Skeletal muscle satellite cell (primary cell): ENCODE measurements at regions not wholly inside any gene's neighbourhood (a gene's known extent, or its start where the extent isn't known, plus 50 kb on each side); places are given as distances from the start of the nearest gene placed in this dataset.

ENCODE experiments used
- H3K27me3 ChIP-seq: 2 replicates; pipeline ENCODE4 v1.7.0; 2013; ENCODE audit warnings: low read length; ENCODE audit not compliant: control insufficient read depth, insufficient read depth
- H3K36me3 ChIP-seq: 2 replicates; pipeline ENCODE4 v1.7.0; 2013; ENCODE audit warnings: mild to moderate bottlenecking, control low read depth, low read length; ENCODE audit not compliant: insufficient read depth
- H3K4me1 ChIP-seq: 2 replicates; pipeline ENCODE4 v1.7.0; 2013; ENCODE audit warnings: low read length; ENCODE audit not compliant: control insufficient read depth, insufficient read depth
- H3K4me2 ChIP-seq: 2 replicates; pipeline ENCODE4 v1.7.0; 2013; ENCODE audit warnings: mild to moderate bottlenecking, low read length
- H3K4me3 ChIP-seq: 2 replicates; pipeline ENCODE4 v1.7.0; 2013; ENCODE audit warnings: low read length
- H3K9ac ChIP-seq: 2 replicates; pipeline ENCODE4 v1.7.0; 2013; ENCODE audit warnings: mild to moderate bottlenecking, low read depth, low read length, moderate library complexity
- H3K9me3 ChIP-seq: replicated peaks from 2 replicates; pipeline ENCODE4 v1.7.0; 2013; ENCODE audit warnings: mild to moderate bottlenecking, control low read depth, low read length

- H3K4me3 ChIP-seq: no peak overlapping the region
- H3K9ac ChIP-seq: no peak overlapping the region
- H3K4me1 ChIP-seq: no peaks in the 10 kb centered on the region
- H3K4me2 ChIP-seq: no peak overlapping the region
- no peaks in the 10 kb centered on the region for H3K9me3 ChIP-seq
- no peaks in the 10 kb centered on the region for H3K36me3 ChIP-seq
- no peaks in the 10 kb centered on the region for H3K27me3 ChIP-seq
Observed at GRCh38 chr2:150008901-150009300, 421.3 kb upstream of the MMADHC start.

- no peaks in the 10 kb centered on the region for H3K9me3 ChIP-seq
- no peaks in the 10 kb centered on the region for H3K27me3 ChIP-seq
- no peak overlapping the region for H3K4me2 ChIP-seq
- no peak overlapping the region for H3K4me3 ChIP-seq
- H3K4me1 ChIP-seq: no peaks in the 10 kb centered on the region
- no peaks in the 10 kb centered on the region for H3K36me3 ChIP-seq
- no peak overlapping the region for H3K9ac ChIP-seq
Observed at GRCh38 chr2:150007815-150008430, 420.3 kb upstream of the MMADHC start.

GRCh38 chr2:150006591-150006990 is 419.0 kb upstream of the MMADHC start:
- Histone ChIP-seq H3K9me3 (no peaks in the 10 kb centered on the region), H3K9ac (no peak overlapping the region), H3K4me2 (no peak overlapping the region), H3K27me3 (no peaks in the 10 kb centered on the region), H3K36me3 (no peaks in the 10 kb centered on the region), H3K4me3 (no peak overlapping the region), H3K4me1 (no peaks in the 10 kb centered on the region)

GRCh38 chr2:150003544-150003943 is 416.0 kb upstream of the MMADHC start:
- Histone ChIP-seq H3K9ac (no peak overlapping the region), H3K4me1 (no peaks in the 10 kb centered on the region), H3K9me3 (no peaks in the 10 kb centered on the region), H3K4me2 (no peak overlapping the region), H3K4me3 (no peak overlapping the region), H3K27me3 (no peaks in the 10 kb centered on the region), H3K36me3 (no peaks in the 10 kb centered on the region)

- H3K4me1 ChIP-seq: no peaks in the 10 kb centered on the region
- H3K9me3 ChIP-seq: no peaks in the 10 kb centered on the region
- no peaks in the 10 kb centered on the region for H3K27me3 ChIP-seq
- no peak overlapping the region for H3K4me2 ChIP-seq
- H3K9ac ChIP-seq: no peak overlapping the region
- H3K36me3 ChIP-seq: no peaks in the 10 kb centered on the region
- no peak overlapping the region for H3K4me3 ChIP-seq
Observed at GRCh38 chr2:150001788-150002187, 414.2 kb upstream of the MMADHC start.

- H3K4me1 ChIP-seq: peaks cover 12% of the 10 kb centered on the region
- H3K27me3 ChIP-seq: no peaks in the 10 kb centered on the region
- no peak overlapping the region for H3K4me2 ChIP-seq
- H3K36me3 ChIP-seq: no peaks in the 10 kb centered on the region
- no peaks in the 10 kb centered on the region for H3K9me3 ChIP-seq
- no peak overlapping the region for H3K9ac ChIP-seq
- no peak overlapping the region for H3K4me3 ChIP-seq
Observed at GRCh38 chr2:149996901-149997300, 409.3 kb upstream of the MMADHC start.

- Histone ChIP-seq H3K9me3 (no peaks in the 10 kb centered on the region), H3K36me3 (no peaks in the 10 kb centered on the region), H3K4me2 (peak overlapping the region; percentile 28), H3K4me3 (no peak overlapping the region), H3K27me3 (no peaks in the 10 kb centered on the region), H3K4me1 (peaks cover 27% of the 10 kb centered on the region), H3K9ac (no peak overlapping the region)
Observed at GRCh38 chr2:149994057-149994728, 406.6 kb upstream of the MMADHC start.

GRCh38 chr2:149993316-149993715 is 405.7 kb upstream of the MMADHC start:
- H3K9me3 ChIP-seq: no peaks in the 10 kb centered on the region
- no peak overlapping the region for H3K4me3 ChIP-seq
- H3K36me3 ChIP-seq: no peaks in the 10 kb centered on the region
- peaks cover 30% of the 10 kb centered on the region for H3K4me1 ChIP-seq
- no peak overlapping the region for H3K9ac ChIP-seq
- no peak overlapping the region for H3K4me2 ChIP-seq
- no peaks in the 10 kb centered on the region for H3K27me3 ChIP-seq

- Histone ChIP-seq H3K4me3 (no peak overlapping the region), H3K4me1 (peaks cover 30% of the 10 kb centered on the region), H3K9ac (no peak overlapping the region), H3K4me2 (no peak overlapping the region), H3K36me3 (no peaks in the 10 kb centered on the region), H3K9me3 (no peaks in the 10 kb centered on the region), H3K27me3 (no peaks in the 10 kb centered on the region)
Observed at GRCh38 chr2:149991576-149991975, 404.0 kb upstream of the MMADHC start.

- H3K4me3 ChIP-seq: no peak overlapping the region
- no peak overlapping the region for H3K4me2 ChIP-seq
- H3K9ac ChIP-seq: no peak overlapping the region
- no peaks in the 10 kb centered on the region for H3K9me3 ChIP-seq
- no peaks in the 10 kb centered on the region for H3K27me3 ChIP-seq
- H3K4me1 ChIP-seq: peaks cover 30% of the 10 kb centered on the region
- no peaks in the 10 kb centered on the region for H3K36me3 ChIP-seq
Observed at GRCh38 chr2:149990965-149991364, 403.4 kb upstream of the MMADHC start.

- Histone ChIP-seq H3K4me3 (no peak overlapping the region), H3K27me3 (no peaks in the 10 kb centered on the region), H3K36me3 (no peaks in the 10 kb centered on the region), H3K9me3 (no peaks in the 10 kb centered on the region), H3K4me1 (peaks cover 28% of the 10 kb centered on the region), H3K9ac (peak overlapping the region; percentile 35), H3K4me2 (peak overlapping the region; percentile 47)
Observed at GRCh38 chr2:149989447-149990063, 402.0 kb upstream of the MMADHC start.

GRCh38 chr2:149988361-149988760 is 400.8 kb upstream of the MMADHC start:
- H3K4me2 ChIP-seq: no peak overlapping the region
- no peaks in the 10 kb centered on the region for H3K9me3 ChIP-seq
- H3K4me1 ChIP-seq: peaks cover 18% of the 10 kb centered on the region
- no peaks in the 10 kb centered on the region for H3K36me3 ChIP-seq
- no peak overlapping the region for H3K4me3 ChIP-seq
- no peak overlapping the region for H3K9ac ChIP-seq
- H3K27me3 ChIP-seq: no peaks in the 10 kb centered on the region
